ENCODE measurements at regions not wholly inside any gene's neighbourhood (a gene's known extent, or its start where the extent isn't known, plus 50 kb on each side); places are given as distances from the start of the nearest gene placed in this dataset.

- no peak for TF ChIP-seq CTCF (IDR thresholded peaks at IDR 0.05; ENCODE audit: control extremely low read depth in 1 of 3, insufficient read depth in 1 of 3, low read depth in 1 of 3, low read length in 3 of 3)
These were observed 1882.3 kb upstream of the PIK3C3 start (continued) for GRCh38 chr18:40072761-40073160.

Measured in H1 (cell line).